IPS DF 6.9 (cell line): ENCODE measurements at regions not wholly inside any gene's neighbourhood (a gene's known extent, or its start where the extent isn't known, plus 50 kb on each side); places are given as distances from the start of the nearest gene placed in this dataset.

Experiments used
- DNase-seq: peaks from one replicate; pipeline ENCODE4 v3.0.0-alpha.2; 2013; ENCODE audit warnings: low read depth, low spot score
- H3K27ac ChIP-seq: one replicate; pipeline ENCODE4 v1.5.1; 2013; ENCODE audit warnings: low read length, control low read depth
- H3K27me3 ChIP-seq: 2 replicates; pipeline ENCODE4 v1.6.1; 2013; ENCODE audit warnings: mild to moderate bottlenecking, low read length; ENCODE audit not compliant: control insufficient read depth, insufficient read depth
- H3K36me3 ChIP-seq: 2 replicates; pipeline ENCODE4 v1.6.1; 2013; ENCODE audit warnings: low read length; ENCODE audit not compliant: control insufficient read depth, insufficient read depth
- H3K4me1 ChIP-seq: 2 replicates; pipeline ENCODE4 v1.6.1; 2013; ENCODE audit warnings: low read length; ENCODE audit not compliant: control insufficient read depth, insufficient read depth
- H3K4me3 ChIP-seq: 2 replicates; pipeline ENCODE4 v1.5.1; 2013; ENCODE audit warnings: mild to moderate bottlenecking, low read length
- H3K9me3 ChIP-seq: 2 replicates; pipeline ENCODE4 v1.6.1; 2013; ENCODE audit warnings: low read length, inconsistent platforms; ENCODE audit not compliant: control insufficient read depth, insufficient read depth
- WGBS: extraction: QIAGEN DNeasy Blood & Tissue Kit; methylation state at CpG from one replicate; pipeline ENCODE4 v1.1.7; 2013; ENCODE audit warnings: mixed read lengths, missing lambda C conversion rate; ENCODE audit not compliant: insufficient read length, insufficient coverage; 5-methylcytosine and 5-hydroxymethylcytosine counted together

- H3K4me3 ChIP-seq: no peak overlapping the region
- H3K36me3 ChIP-seq: no peaks in the 10 kb centered on the region
- H3K9me3 ChIP-seq: no peaks in the 10 kb centered on the region
- no CpG with 5 or more reads among the region's 27 CpGs for WGBS
- no peaks in the 10 kb centered on the region for H3K4me1 ChIP-seq
- DNase-seq: no peak
- no peak overlapping the region for H3K27ac ChIP-seq
- no peaks in the 10 kb centered on the region for H3K27me3 ChIP-seq
These were observed 195.9 kb downstream of the SNX19 start for GRCh38 chr11:130720232-130721022.

- no peak overlapping the region for H3K27ac ChIP-seq
- H3K9me3 ChIP-seq: no peaks in the 10 kb centered on the region
- no CpG with 5 or more reads among the region's 5 CpGs for WGBS
- H3K27me3 ChIP-seq: no peaks in the 10 kb centered on the region
- no peak for DNase-seq
- H3K4me1 ChIP-seq: no peaks in the 10 kb centered on the region
- no peaks in the 10 kb centered on the region for H3K36me3 ChIP-seq
- no peak overlapping the region for H3K4me3 ChIP-seq
These were observed 195.1 kb downstream of the SNX19 start for GRCh38 chr11:130721023-130721681.

GRCh38 chr11:130721736-130722135 lies 194.5 kb downstream of the SNX19 start:
- no CpG with 5 or more reads among the region's 6 CpGs for WGBS
- H3K4me1 ChIP-seq: no peaks in the 10 kb centered on the region
- no peaks in the 10 kb centered on the region for H3K9me3 ChIP-seq
- H3K27me3 ChIP-seq: no peaks in the 10 kb centered on the region
- no peak for DNase-seq
- H3K36me3 ChIP-seq: no peaks in the 10 kb centered on the region
- no peak overlapping the region for H3K27ac ChIP-seq
- H3K4me3 ChIP-seq: no peak overlapping the region

GRCh38 chr11:130722401-130722800 lies 193.9 kb downstream of the SNX19 start:
- Histone ChIP-seq H3K4me1 (no peaks in the 10 kb centered on the region), H3K36me3 (no peaks in the 10 kb centered on the region), H3K4me3 (no peak overlapping the region), H3K27me3 (no peaks in the 10 kb centered on the region), H3K9me3 (no peaks in the 10 kb centered on the region), H3K27ac (no peak overlapping the region)
- DNase-seq: no peak
- no CpG with 5 or more reads among the region's 4 CpGs for WGBS

- Histone ChIP-seq H3K27ac (no peak overlapping the region), H3K36me3 (no peaks in the 10 kb centered on the region), H3K4me1 (no peaks in the 10 kb centered on the region), H3K9me3 (no peaks in the 10 kb centered on the region), H3K4me3 (no peak overlapping the region), H3K27me3 (no peaks in the 10 kb centered on the region)
- no peak for DNase-seq
- WGBS: no CpG with 5 or more reads among the region's 5 CpGs
These were observed 190.7 kb downstream of the SNX19 start for GRCh38 chr11:130725421-130726233.

- DNase-seq: no peak
These were observed 189.8 kb downstream of the SNX19 start for GRCh38 chr11:130726234-130727037.

GRCh38 chr11:130727157-130728119 lies 188.8 kb downstream of the SNX19 start:
- Histone ChIP-seq H3K27ac (no peak overlapping the region), H3K36me3 (no peaks in the 10 kb centered on the region), H3K27me3 (no peaks in the 10 kb centered on the region), H3K4me1 (no peaks in the 10 kb centered on the region), H3K9me3 (no peaks in the 10 kb centered on the region), H3K4me3 (no peak overlapping the region)
- no CpG with 5 or more reads among the region's 9 CpGs for WGBS
- DNase-seq: no peak

More at GRCh38 chr11:130726234-130727037, 189.8 kb downstream of the SNX19 start:
- H3K4me3 ChIP-seq: no peak overlapping the region
- no peaks in the 10 kb centered on the region for H3K9me3 ChIP-seq
- H3K27me3 ChIP-seq: no peaks in the 10 kb centered on the region
- H3K4me1 ChIP-seq: no peaks in the 10 kb centered on the region
- no peaks in the 10 kb centered on the region for H3K36me3 ChIP-seq
- no peak overlapping the region for H3K27ac ChIP-seq
- no CpG with 5 or more reads among the region's 14 CpGs for WGBS

GRCh38 chr11:130728185-130729180 lies 187.8 kb downstream of the SNX19 start:
- WGBS: no CpG with 5 or more reads among the region's 8 CpGs

More at GRCh38 chr11:130728185-130729180, 187.8 kb downstream of the SNX19 start:
- no peaks in the 10 kb centered on the region for H3K36me3 ChIP-seq
- no peak overlapping the region for H3K4me3 ChIP-seq
- H3K27me3 ChIP-seq: no peaks in the 10 kb centered on the region
- no peak for DNase-seq
- H3K4me1 ChIP-seq: no peaks in the 10 kb centered on the region
- H3K9me3 ChIP-seq: no peaks in the 10 kb centered on the region
- H3K27ac ChIP-seq: no peak overlapping the region
